PC-9 (cell line): ENCODE measurements at regions not wholly inside any gene's neighbourhood (a gene's known extent, or its start where the extent isn't known, plus 50 kb on each side); places are given as distances from the start of the nearest gene placed in this dataset.
A peak's percentile ranks its signal among the peaks of the same experiment; 100 is the strongest.

Source experiments
- BruUV-seq: library from RNA; stranded (reverse); fragments of 400-500 nt; replicated peaks from 2 replicates; lab custom pipeline; 2021; lab: Mats Ljungman, UMichigan
- CTCF ChIA-PET: fragments of 300-600 bp; sonication (Branson Sonifier 250); formaldehyde crosslinking; loops from one replicate; lab custom pipeline; 2022; ENCODE audit warnings: antibody characterized with exemption; lab: Charles Lee
- POLR2A ChIA-PET: fragments of 300-600 bp; sonication (Branson Sonifier 250); formaldehyde crosslinking; loops from one replicate; lab custom pipeline; 2022; ENCODE audit warnings: antibody characterized with exemption; ENCODE audit not compliant: unreplicated experiment; lab: Charles Lee
- DNase-seq, 2 experiments: peaks; one replicate each; pipeline versions ENCODE4 v3.0.0 to v3.0.0-alpha.2; 2015 to 2022; ENCODE audit warnings: mixed read lengths in 1 of 2
- H2AFZ ChIP-seq: fragments of 200-600 bp; sonication (generic); 2 replicates; pipeline ENCODE4 v1.8.1; 2017; ENCODE audit warnings: antibody characterized with exemption
- H3F3A ChIP-seq: fragments of 200-600 bp; sonication (generic); 2 replicates; pipeline ENCODE4 v1.8.1; 2017; ENCODE audit warnings: antibody characterized with exemption, mild to moderate bottlenecking, low read depth; ENCODE audit not compliant: insufficient read depth
- H3K27ac ChIP-seq: fragments of 200-600 bp; sonication (generic); 2 replicates; pipeline ENCODE4 v1.6.1; 2016; ENCODE audit warnings: mixed run types
- H3K27me3 ChIP-seq: fragments of 200-600 bp; sonication (generic); 2 replicates; pipeline ENCODE4 v1.6.1; 2016; ENCODE audit warnings: low read depth, mixed run types; ENCODE audit not compliant: insufficient read depth
- H3K36me3 ChIP-seq: fragments of 200-600 bp; sonication (generic); 2 replicates; pipeline ENCODE4 v1.6.1; 2016; ENCODE audit warnings: low read depth, mixed run types
- H3K4me1 ChIP-seq: fragments of 200-600 bp; sonication (generic); replicated peaks from 2 replicates; pipeline ENCODE4 v1.6.1; 2016; ENCODE audit warnings: mixed run types; ENCODE audit not compliant: insufficient read depth
- H3K4me2 ChIP-seq: fragments of 200-600 bp; sonication (generic); 2 replicates; pipeline ENCODE4 v1.6.1; 2017; ENCODE audit warnings: mixed run types
- H3K4me3 ChIP-seq: fragments of 200-600 bp; sonication (generic); 2 replicates; pipeline ENCODE4 v1.6.1; 2016; ENCODE audit warnings: mixed run types
- H3K79me2 ChIP-seq: fragments of 200-600 bp; sonication (generic); 2 replicates; pipeline ENCODE4 v1.6.1; 2017; ENCODE audit warnings: low read depth, mixed run types
- H3K9me2 ChIP-seq: fragments of 200-600 bp; sonication (generic); 2 replicates; pipeline ENCODE4 v1.8.1; 2017; ENCODE audit warnings: mild to moderate bottlenecking; ENCODE audit not compliant: insufficient read depth
- H3K9me3 ChIP-seq: fragments of 200-600 bp; sonication (generic); 2 replicates; pipeline ENCODE4 v1.8.1; 2016; ENCODE audit warnings: low read depth; ENCODE audit not compliant: insufficient read depth
- H4K20me1 ChIP-seq: fragments of 200-600 bp; sonication (generic); 2 replicates; pipeline ENCODE4 v1.8.1; 2017; ENCODE audit not compliant: insufficient read depth
- EZH2 ChIP-seq: fragments of 200-600 bp; sonication (generic); IDR thresholded peaks from 2 replicates; pipeline ENCODE4 v1.8.0; 2017; ENCODE audit warnings: antibody characterized with exemption, low read depth
- intact Hi-C: fragments of 100-400 bp; cut with micrococcal nuclease; formaldehyde crosslinking; loops from one replicate; pipeline ENCODE4 v1.10.0; 2022; ENCODE audit not compliant: unreplicated experiment
- TF ChIP-seq, protein P1 (sequence below): fragments of 200-600 bp; sonication (generic); conservative IDR thresholded peaks from 2 replicates; pipeline ENCODE4 v1.6.1; 2017; ENCODE audit warnings: mixed run types, antibody characterized with exemption, mild to moderate bottlenecking, moderate library complexity

DNA sequence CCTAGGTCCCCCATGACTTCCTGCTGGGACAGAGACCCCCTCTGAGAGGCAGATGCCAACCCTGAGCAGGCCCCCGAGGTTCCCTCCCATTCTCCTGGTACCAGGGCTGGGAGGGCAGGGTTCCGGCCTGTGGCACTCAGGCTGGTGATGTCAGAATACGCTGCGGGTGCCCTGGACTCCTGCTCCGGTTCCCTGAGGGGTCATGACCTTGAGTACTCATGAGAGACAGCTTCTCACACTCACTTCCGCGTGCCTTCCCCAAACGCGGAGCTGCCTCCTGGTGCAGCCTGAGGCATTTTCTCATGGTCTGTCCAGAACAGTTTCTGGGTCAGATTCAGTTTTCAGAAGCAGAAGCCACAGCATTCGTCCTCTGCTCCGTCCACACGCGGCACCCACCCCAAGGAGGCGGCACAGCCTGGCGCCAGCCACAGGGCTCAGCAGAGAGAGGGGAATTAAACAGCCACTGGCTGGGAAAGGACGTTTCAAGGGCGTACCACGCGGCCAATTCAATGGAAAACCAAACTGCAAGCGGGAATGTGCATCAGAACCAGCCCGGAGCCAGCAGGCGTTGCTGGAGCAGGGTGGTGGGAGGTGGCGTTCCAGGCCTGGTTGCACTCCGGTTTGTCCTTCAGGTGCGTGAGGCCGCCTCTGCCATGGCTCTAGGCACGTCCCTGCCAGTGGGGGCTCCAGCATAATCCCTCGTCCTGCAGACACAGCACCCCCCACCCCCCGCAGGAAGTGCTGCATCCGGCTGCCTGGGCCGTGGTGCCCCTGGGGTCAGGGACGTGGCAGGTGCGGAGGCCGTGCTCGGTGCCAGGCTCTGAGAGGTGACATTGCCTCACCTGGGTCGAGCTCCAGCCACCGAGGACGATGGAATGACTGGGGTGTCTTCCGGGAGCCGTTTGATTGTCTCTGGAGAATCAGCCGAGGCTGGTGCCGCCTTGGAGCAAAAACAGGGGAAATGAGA, 58.3 kb upstream of the BHLHE23 start:
- H3K9me2 ChIP-seq = no peaks in the 10 kb centered on the region
- intact Hi-C loops = no loop called here
- H3K9me3 ChIP-seq = no peaks in the 10 kb centered on the region
- no peak overlapping the region for H3K4me3 ChIP-seq
- no peaks in the 10 kb centered on the region for H3K4me1 ChIP-seq
- H3K4me2 ChIP-seq = no peak overlapping the region
- no peaks in the 10 kb centered on the region; the same call in 1 of the 2 replicates for H4K20me1 ChIP-seq
- no TSS peak for BruUV-seq
- no peak overlapping the region for H3K27ac ChIP-seq
- H3K36me3 ChIP-seq = no peaks in the 10 kb centered on the region
- no peaks in the 10 kb centered on the region for H3K79me2 ChIP-seq
- CTCF ChIA-PET = no interaction called here
- H3F3A ChIP-seq = no peaks in the 10 kb centered on the region
- peak in 1 of 2 experiments; percentile 28 for DNase-seq
- H3K27me3 ChIP-seq = peaks cover 97% of the 10 kb centered on the region
- TF ChIP-seq, protein P1, sequence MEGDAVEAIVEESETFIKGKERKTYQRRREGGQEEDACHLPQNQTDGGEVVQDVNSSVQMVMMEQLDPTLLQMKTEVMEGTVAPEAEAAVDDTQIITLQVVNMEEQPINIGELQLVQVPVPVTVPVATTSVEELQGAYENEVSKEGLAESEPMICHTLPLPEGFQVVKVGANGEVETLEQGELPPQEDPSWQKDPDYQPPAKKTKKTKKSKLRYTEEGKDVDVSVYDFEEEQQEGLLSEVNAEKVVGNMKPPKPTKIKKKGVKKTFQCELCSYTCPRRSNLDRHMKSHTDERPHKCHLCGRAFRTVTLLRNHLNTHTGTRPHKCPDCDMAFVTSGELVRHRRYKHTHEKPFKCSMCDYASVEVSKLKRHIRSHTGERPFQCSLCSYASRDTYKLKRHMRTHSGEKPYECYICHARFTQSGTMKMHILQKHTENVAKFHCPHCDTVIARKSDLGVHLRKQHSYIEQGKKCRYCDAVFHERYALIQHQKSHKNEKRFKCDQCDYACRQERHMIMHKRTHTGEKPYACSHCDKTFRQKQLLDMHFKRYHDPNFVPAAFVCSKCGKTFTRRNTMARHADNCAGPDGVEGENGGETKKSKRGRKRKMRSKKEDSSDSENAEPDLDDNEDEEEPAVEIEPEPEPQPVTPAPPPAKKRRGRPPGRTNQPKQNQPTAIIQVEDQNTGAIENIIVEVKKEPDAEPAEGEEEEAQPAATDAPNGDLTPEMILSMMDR = no peak
- no peak for TF ChIP-seq EZH2
- no peak overlapping the region for H2AFZ ChIP-seq
- POLR2A ChIA-PET = no interaction called here

GRCh38 chr20:63064310-63064709, 57.5 kb upstream of the BHLHE23 start:
- H3K9me2 ChIP-seq = no peaks in the 10 kb centered on the region
- BruUV-seq = no TSS peak
- no peaks in the 10 kb centered on the region; the same call in 1 of the 2 replicates for H4K20me1 ChIP-seq
- TF ChIP-seq, protein P1 = no peak
- POLR2A ChIA-PET = no interaction called here
- CTCF ChIA-PET = no interaction called here
- peak in 1 of 2 experiments; percentile 35 for DNase-seq
- intact Hi-C loops = no loop called here
- no peak overlapping the region for H2AFZ ChIP-seq
- H3K4me1 ChIP-seq = no peaks in the 10 kb centered on the region
- peaks cover 97% of the 10 kb centered on the region for H3K27me3 ChIP-seq
- H3K79me2 ChIP-seq = no peaks in the 10 kb centered on the region
- no peaks in the 10 kb centered on the region for H3K9me3 ChIP-seq
- H3F3A ChIP-seq = no peaks in the 10 kb centered on the region
- H3K36me3 ChIP-seq = no peaks in the 10 kb centered on the region
- no peak overlapping the region for H3K4me2 ChIP-seq
- H3K4me3 ChIP-seq = no peak overlapping the region
- H3K27ac ChIP-seq = no peak overlapping the region

- CTCF ChIA-PET = no interaction called here
- H3K27me3 ChIP-seq = peaks cover 100% of the 10 kb centered on the region
- intact Hi-C loops = no loop called here
- no peaks in the 10 kb centered on the region for H4K20me1 ChIP-seq
- POLR2A ChIA-PET = no interaction called here
- no TSS peak for BruUV-seq
- no peaks in the 10 kb centered on the region for H3K79me2 ChIP-seq
- DNase-seq = no peak
- H3K4me3 ChIP-seq = no peak overlapping the region
- H3K9me2 ChIP-seq = no peaks in the 10 kb centered on the region
- H3K4me2 ChIP-seq = no peak overlapping the region
- no peak overlapping the region for H2AFZ ChIP-seq
- 0 out of 2 replicates have a peak, but pooled peaks have one; percentile 64 for TF ChIP-seq EZH2
- TF ChIP-seq, protein P1 = no peak
- no peak overlapping the region for H3K27ac ChIP-seq
- no peaks in the 10 kb centered on the region for H3F3A ChIP-seq
- H3K9me3 ChIP-seq = no peaks in the 10 kb centered on the region
- H3K4me1 ChIP-seq = no peaks in the 10 kb centered on the region
- H3K36me3 ChIP-seq = no peaks in the 10 kb centered on the region
Measured at GRCh38 chr20:63062188-63063140, 55.7 kb upstream of the BHLHE23 start.
